ENCODE measurements at regions not wholly inside any gene's neighbourhood (a gene's known extent, or its start where the extent isn't known, plus 50 kb on each side); places are given as distances from the start of the nearest gene placed in this dataset.

- Histone ChIP-seq H3K27me3 (no peaks in the 10 kb centered on the region), H2AFZ (no peak overlapping the region), H3K4me3 (no peak overlapping the region), H3K9me2 (replicated peaks; ENCODE audit: insufficient read depth) (no peaks in the 10 kb centered on the region), H3K36me3 (replicated peaks; ENCODE audit: insufficient read depth, low read depth) (no peaks in the 10 kb centered on the region), H3K4me2 (no peak overlapping the region), H3K9me3 (ENCODE audit: low read depth) (no peaks in the 10 kb centered on the region), H3K79me2 (no peaks in the 10 kb centered on the region), H4K20me1 (ENCODE audit: insufficient read depth, poor library complexity, severe bottlenecking) (no peaks in the 10 kb centered on the region), H3K27ac (no peak overlapping the region), H3K4me1 (ENCODE audit: insufficient read depth) (no peaks in the 10 kb centered on the region)
- 92% methylated on average over 8 of the region's 8 CpGs for WGBS (ENCODE audit: low lambda C conversion rate, missing lambda C conversion rate)
- no peak for TF ChIP-seq EZH2 (IDR thresholded peaks at IDR 0.05; ENCODE audit: borderline replicate concordance)
- TF ChIP-seq CTCF (IDR thresholded peaks at IDR 0.05; ENCODE audit: poor library complexity) = no peak
- no peak for TF ChIP-seq EZH2phosphoT487 (IDR thresholded peaks at IDR 0.05; ENCODE audit: low read depth, severe bottlenecking, unreplicated experiment)
- DNase-seq (ENCODE audit: low spot score) = no peak
These were observed 261.1 kb upstream of the CITED2 start for GRCh38 chr6:139635401-139636130.

GRCh38 chr6:139632840-139633239, 258.4 kb upstream of the CITED2 start:
- Histone ChIP-seq H2AFZ (no peak overlapping the region), H3K27ac (no peak overlapping the region), H3K4me3 (no peak overlapping the region), H3K79me2 (no peaks in the 10 kb centered on the region), H3K4me2 (no peak overlapping the region), H3K27me3 (no peaks in the 10 kb centered on the region), H3K9me2 (replicated peaks; ENCODE audit: insufficient read depth) (no peaks in the 10 kb centered on the region), H3K9me3 (ENCODE audit: low read depth) (no peaks in the 10 kb centered on the region), H3K4me1 (ENCODE audit: insufficient read depth) (no peaks in the 10 kb centered on the region), H4K20me1 (ENCODE audit: insufficient read depth, poor library complexity, severe bottlenecking) (no peaks in the 10 kb centered on the region), H3K36me3 (replicated peaks; ENCODE audit: insufficient read depth, low read depth) (no peaks in the 10 kb centered on the region)
- no peak for DNase-seq (ENCODE audit: low spot score)
- 83% methylated on average over 1 of the region's 1 CpG for WGBS (ENCODE audit: low lambda C conversion rate, missing lambda C conversion rate)
- TF ChIP-seq EZH2 (IDR thresholded peaks at IDR 0.05; ENCODE audit: borderline replicate concordance) = no peak
- TF ChIP-seq EZH2phosphoT487 (IDR thresholded peaks at IDR 0.05; ENCODE audit: low read depth, severe bottlenecking, unreplicated experiment) = no peak
- no peak for TF ChIP-seq CTCF (IDR thresholded peaks at IDR 0.05; ENCODE audit: poor library complexity)

DNA sequence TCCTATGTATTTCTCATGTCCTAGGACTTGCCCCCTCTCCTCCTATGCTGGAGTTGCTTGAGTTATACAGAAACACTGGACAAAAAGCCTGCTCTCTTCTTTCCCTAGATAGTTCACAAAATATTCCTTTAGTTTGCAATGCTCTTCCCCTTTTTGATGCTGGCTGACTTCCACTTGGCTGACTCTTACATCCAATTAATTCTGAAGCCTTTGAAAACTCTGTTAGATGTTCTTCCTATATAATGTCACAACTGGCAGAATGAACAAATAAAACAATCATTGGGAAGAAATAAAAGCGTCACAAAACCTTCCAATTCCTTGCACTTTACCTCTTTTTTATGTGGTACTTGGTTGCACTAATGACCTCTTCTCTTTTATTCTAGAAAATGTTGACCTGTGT, 253.8 kb upstream of the CITED2 start:
- TF ChIP-seq EZH2 (IDR thresholded peaks at IDR 0.05; ENCODE audit: borderline replicate concordance) (no peak), CTCF (IDR thresholded peaks at IDR 0.05; ENCODE audit: poor library complexity) (no peak), EZH2phosphoT487 (IDR thresholded peaks at IDR 0.05; ENCODE audit: low read depth, severe bottlenecking, unreplicated experiment) (no peak)
- Histone ChIP-seq H4K20me1 (ENCODE audit: insufficient read depth, poor library complexity, severe bottlenecking) (no peaks in the 10 kb centered on the region), H3K79me2 (no peaks in the 10 kb centered on the region), H3K4me3 (no peak overlapping the region), H3K4me2 (no peak overlapping the region), H3K9me3 (ENCODE audit: low read depth) (no peaks in the 10 kb centered on the region), H3K36me3 (replicated peaks; ENCODE audit: insufficient read depth, low read depth) (no peaks in the 10 kb centered on the region), H3K27ac (no peak overlapping the region), H3K27me3 (no peaks in the 10 kb centered on the region), H3K9me2 (replicated peaks; ENCODE audit: insufficient read depth) (no peaks in the 10 kb centered on the region), H3K4me1 (ENCODE audit: insufficient read depth) (no peaks in the 10 kb centered on the region), H2AFZ (no peak overlapping the region)
- DNase-seq (ENCODE audit: low spot score) = no peak
- WGBS (ENCODE audit: low lambda C conversion rate, missing lambda C conversion rate) = 92% methylated on average over 1 of the region's 1 CpG

Data from hepatocyte (in vitro differentiated cells).